GM18508 (cell line): ENCODE measurements at regions not wholly inside any gene's neighbourhood (a gene's known extent, or its start where the extent isn't known, plus 50 kb on each side); places are given as distances from the start of the nearest gene placed in this dataset.
"Not testable (repeated sequence)": the region's sequence is repeated elsewhere in the genome, so short reads cannot be mapped to it uniquely, and the experiment has no call there.

Experiments used
- ATAC-seq: cut with Tn5 transposase; IDR thresholded peaks from one replicate; pipeline ENCODE4 v1.9.1; 2021; ENCODE audit warnings: moderate number of reproducible peaks; ENCODE audit not compliant: insufficient read depth, unreplicated experiment

- no peak for ATAC-seq
These were observed 157.8 kb downstream of the PDCD6IP start for GRCh38 chr3:33956206-33956605.

- no peak for ATAC-seq
These were observed 158.3 kb downstream of the PDCD6IP start for GRCh38 chr3:33956776-33957175.

GRCh38 chr3:33957176-33957575 is 158.7 kb downstream of the PDCD6IP start:
- ATAC-seq: no peak

- no peak for ATAC-seq
These were observed 160.2 kb downstream of the PDCD6IP start for GRCh38 chr3:33958661-33959060.

GRCh38 chr3:33962396-33962795 is 164.0 kb downstream of the PDCD6IP start:
- no peak for ATAC-seq

- ATAC-seq: not testable (repeated sequence)
These were observed 171.8 kb downstream of the PDCD6IP start for GRCh38 chr3:33970180-33970579.

GRCh38 chr3:33971055-33971454 is 172.6 kb downstream of the PDCD6IP start:
- no peak for ATAC-seq

GRCh38 chr3:33975463-33975862 is 177.0 kb downstream of the PDCD6IP start:
- no peak for ATAC-seq

GRCh38 chr3:33977227-33977626 is 178.8 kb downstream of the PDCD6IP start:
- ATAC-seq: no peak

GRCh38 chr3:33980252-33980651 is 181.8 kb downstream of the PDCD6IP start:
- no peak for ATAC-seq

GRCh38 chr3:33982269-33982798 is 183.9 kb downstream of the PDCD6IP start:
- ATAC-seq: no peak

GRCh38 chr3:33982949-33983348 is 184.5 kb downstream of the PDCD6IP start:
- not testable (repeated sequence) for ATAC-seq

GRCh38 chr3:33989229-33989628 is 190.8 kb downstream of the PDCD6IP start:
- ATAC-seq: no peak

GRCh38 chr3:33991673-33992072 is 193.2 kb downstream of the PDCD6IP start:
- no peak for ATAC-seq

GRCh38 chr3:33993631-33994030 is 195.2 kb downstream of the PDCD6IP start:
- no peak for ATAC-seq

- no peak for ATAC-seq
These were observed 196.1 kb downstream of the PDCD6IP start for GRCh38 chr3:33994568-33994967.

- ATAC-seq: no peak
These were observed 201.9 kb downstream of the PDCD6IP start for GRCh38 chr3:34000301-34000700.

GRCh38 chr3:34001022-34001421 is 202.6 kb downstream of the PDCD6IP start:
- ATAC-seq: no peak

GRCh38 chr3:34001990-34002389 is 203.6 kb downstream of the PDCD6IP start:
- ATAC-seq: no peak

GRCh38 chr3:34002569-34003100 is 204.2 kb downstream of the PDCD6IP start:
- ATAC-seq: no peak

GRCh38 chr3:34005886-34006285 is 207.5 kb downstream of the PDCD6IP start:
- ATAC-seq: no peak

GRCh38 chr3:34008191-34008590 is 209.8 kb downstream of the PDCD6IP start:
- ATAC-seq: no peak
